GM19239 (cell line): ENCODE measurements at regions not wholly inside any gene's neighbourhood (a gene's known extent, or its start where the extent isn't known, plus 50 kb on each side); places are given as distances from the start of the nearest gene placed in this dataset.
"Not testable (repeated sequence)": the region's sequence is repeated elsewhere in the genome, so short reads cannot be mapped to it uniquely, and the experiment has no call there.

ENCODE experiments used
- DNase-seq: peaks from one replicate; pipeline ENCODE4 v3.0.0; 2011; ENCODE audit warnings: low spot score; ENCODE audit not compliant: insufficient read length
- FAIRE-seq: peaks from 2 replicates; lab custom pipeline; 2011; peaks lifted over from hg19 to GRCh38; lab: Jason Lieb, UNC

GRCh38 chr2:65931056-65931455 lies 498.7 kb upstream of the SPRED2 start:
- FAIRE-seq (no peak), DNase-seq (no peak)

- DNase-seq = no peak
- no peak for FAIRE-seq
These were observed 497.9 kb upstream of the SPRED2 start for GRCh38 chr2:65930259-65930658.

- FAIRE-seq = not testable (repeated sequence)
These were observed 497.3 kb upstream of the SPRED2 start for GRCh38 chr2:65929664-65930063.

GRCh38 chr2:65922794-65923193 lies 490.4 kb upstream of the SPRED2 start:
- FAIRE-seq (no peak), DNase-seq (no peak)

More at GRCh38 chr2:65929664-65930063, 497.3 kb upstream of the SPRED2 start:
- DNase-seq = not testable (repeated sequence)

DNA sequence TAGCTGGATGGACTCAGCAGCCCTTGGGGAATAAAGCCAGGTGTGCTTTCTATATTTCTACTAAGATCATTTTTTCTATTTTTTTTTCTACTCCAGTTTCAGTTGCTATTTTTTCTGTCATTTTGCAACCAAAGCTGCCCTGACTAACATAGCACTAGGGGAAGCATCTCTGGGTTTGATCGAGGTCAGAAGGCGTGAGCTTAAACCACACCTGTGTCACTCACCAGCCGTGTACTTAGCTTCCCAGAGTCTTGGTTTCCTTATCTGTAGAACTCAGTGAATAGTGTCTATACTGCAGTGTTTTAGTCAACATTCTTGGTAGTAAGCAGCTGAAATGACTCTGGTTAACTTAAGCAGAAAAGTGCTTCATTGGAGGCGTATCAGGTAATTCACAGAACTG lies 489.6 kb upstream of the SPRED2 start:
- no peak for FAIRE-seq
- DNase-seq = no peak

- no peak for FAIRE-seq
- DNase-seq = no peak
These were observed 488.7 kb upstream of the SPRED2 start for GRCh38 chr2:65921116-65921515.

GRCh38 chr2:65920659-65921058 lies 488.3 kb upstream of the SPRED2 start:
- FAIRE-seq (no peak), DNase-seq (no peak)

DNA sequence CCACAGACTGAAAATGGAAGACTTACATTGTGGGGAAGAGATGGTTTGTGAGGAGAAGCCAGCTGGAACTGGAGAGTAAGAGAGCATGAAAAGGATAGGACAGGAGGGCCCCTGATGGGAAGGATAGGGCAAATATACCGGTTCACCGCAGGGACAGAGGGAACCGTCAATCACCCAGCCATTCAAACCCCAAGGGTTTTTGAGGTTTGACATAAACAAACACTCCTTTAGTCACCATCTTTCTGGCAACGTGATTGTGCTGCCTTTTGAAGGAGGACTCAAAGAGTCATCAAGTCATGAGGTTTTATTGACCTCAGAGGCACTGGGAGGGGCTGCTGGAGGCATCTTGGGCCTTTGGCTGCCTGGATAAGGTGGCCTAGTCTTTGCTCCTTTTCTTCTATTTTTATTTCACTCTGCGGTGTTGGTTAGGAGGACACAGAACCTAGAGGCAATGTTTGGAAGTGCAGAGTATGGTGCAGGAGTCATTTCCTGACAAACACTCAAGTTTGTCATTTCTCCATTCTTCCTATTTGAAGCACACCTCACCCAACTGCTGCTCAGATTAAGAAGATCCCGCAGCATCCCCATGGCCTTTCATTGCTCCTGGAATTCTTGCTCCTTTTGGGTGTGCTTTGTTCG lies 487.3 kb upstream of the SPRED2 start:
- no peak for FAIRE-seq

DNA sequence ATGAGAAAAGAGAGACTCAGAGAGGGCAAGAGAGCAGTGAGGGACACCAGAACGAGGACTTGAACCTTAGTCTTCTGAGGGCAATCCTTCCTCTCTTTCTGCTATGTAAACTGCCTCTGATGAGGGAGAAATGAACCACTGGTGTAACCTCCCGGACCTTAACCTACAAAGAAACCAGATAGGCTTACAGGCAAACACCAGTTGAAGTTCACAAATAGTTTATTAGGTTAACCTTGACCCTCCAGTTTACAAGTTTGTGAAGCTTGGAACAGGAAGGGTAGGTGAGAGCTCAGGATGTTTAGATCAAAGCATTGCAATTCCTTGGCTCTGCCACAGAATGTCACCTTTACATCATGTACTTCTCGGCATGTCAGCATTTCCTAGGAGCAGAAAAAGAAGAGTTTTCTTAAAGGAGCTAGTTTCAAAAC lies 486.4 kb upstream of the SPRED2 start:
- FAIRE-seq (no peak), DNase-seq (no peak)

More for the DNA sequence above, 487.3 kb upstream of the SPRED2 start:
- no peak for DNase-seq

GRCh38 chr2:65917986-65918385 lies 485.6 kb upstream of the SPRED2 start:
- FAIRE-seq (no peak), DNase-seq (no peak)

DNA sequence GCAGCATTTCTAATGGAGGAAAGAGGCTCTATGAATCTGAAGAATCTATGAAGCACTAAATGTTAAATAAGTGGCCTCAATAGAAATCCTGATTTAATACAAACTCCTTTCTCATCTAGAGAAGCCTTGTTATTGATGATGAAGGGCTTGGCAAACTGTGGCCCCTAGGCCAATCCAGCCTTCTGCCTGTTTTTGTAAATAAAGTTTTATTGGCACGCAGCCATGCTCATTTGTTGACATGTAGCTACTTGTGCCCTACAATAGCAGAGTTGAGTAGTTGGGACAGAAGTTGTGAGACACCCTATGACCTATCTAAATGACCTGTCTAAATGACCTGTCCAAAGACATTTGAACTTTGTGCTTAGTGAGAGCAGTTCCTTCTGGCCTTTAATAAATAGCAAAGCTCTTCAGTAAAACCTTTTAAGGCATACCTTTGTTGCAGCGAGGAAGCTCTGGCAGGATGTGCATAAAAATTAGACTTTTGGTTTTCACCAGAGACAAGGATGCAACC lies 484.4 kb upstream of the SPRED2 start:
- DNase-seq (no peak), FAIRE-seq (no peak)

GRCh38 chr2:65916177-65916576 lies 483.8 kb upstream of the SPRED2 start:
- DNase-seq (no peak), FAIRE-seq (no peak)

DNA sequence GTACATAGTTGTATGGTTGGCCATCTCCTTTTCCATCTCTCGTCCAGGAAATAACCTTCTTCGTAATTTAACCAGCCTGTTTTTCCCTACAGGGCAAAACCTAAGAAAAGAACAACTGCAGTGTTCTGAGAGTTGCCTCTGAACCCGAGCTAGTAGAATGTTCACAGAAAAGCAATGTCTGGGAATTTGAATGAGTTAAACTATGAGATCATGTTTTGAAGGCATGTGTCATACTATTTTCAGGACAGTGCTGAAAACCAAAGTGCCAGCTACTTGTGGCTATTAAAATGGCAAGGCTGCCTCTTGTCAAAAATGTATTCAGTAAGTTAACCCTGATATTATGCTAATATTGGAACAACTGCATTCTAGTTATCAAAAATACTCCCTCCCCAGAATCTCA lies 482.9 kb upstream of the SPRED2 start:
- FAIRE-seq (no peak), DNase-seq (no peak)

DNA sequence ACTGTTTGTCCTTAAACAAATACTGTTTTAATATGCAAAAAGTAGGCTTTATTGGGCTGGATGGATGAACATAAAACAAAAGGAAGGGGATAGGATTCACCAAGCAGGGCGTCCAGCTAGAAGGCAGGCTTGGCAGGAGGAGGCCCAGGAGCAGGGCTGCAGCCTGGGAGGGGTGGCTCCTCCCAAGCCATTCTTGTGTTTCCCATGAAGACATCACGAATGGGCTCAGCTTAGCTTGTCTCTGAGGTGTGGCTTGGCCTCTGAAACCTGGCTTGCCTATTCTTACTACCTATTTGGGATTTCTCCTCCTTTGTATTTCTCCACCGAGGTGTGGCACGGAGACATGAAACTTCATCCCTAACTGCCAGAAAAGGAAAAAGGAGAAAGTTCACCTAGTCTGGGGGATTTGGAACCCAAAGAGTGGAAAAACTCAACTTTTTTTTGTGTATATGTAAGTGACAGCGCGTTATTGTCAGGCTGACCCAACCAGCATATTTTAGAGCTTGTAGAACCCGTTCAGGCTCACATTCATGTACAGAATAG lies 481.9 kb upstream of the SPRED2 start:
- no peak for FAIRE-seq
- no peak for DNase-seq

DNA sequence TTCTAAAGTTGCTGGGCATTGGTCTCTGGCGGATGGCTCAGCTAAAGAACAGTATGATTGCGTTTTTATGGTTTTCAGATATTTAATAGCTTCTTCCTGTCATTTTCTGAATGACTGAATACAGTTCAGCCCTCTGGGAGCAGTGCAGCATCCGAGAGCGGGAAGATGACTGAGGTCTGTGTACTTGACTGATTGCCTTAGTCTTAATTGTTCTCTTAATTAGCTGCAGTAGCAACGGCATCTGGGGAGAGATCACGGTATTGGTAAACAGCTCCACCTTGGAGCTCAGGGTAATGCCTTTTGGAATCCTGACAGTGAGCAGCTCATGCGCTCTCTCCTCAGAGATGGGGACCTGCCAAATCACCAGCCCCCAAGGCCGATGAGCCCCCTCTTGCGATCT lies 481.4 kb upstream of the SPRED2 start:
- no peak for FAIRE-seq
- DNase-seq = no peak

DNA sequence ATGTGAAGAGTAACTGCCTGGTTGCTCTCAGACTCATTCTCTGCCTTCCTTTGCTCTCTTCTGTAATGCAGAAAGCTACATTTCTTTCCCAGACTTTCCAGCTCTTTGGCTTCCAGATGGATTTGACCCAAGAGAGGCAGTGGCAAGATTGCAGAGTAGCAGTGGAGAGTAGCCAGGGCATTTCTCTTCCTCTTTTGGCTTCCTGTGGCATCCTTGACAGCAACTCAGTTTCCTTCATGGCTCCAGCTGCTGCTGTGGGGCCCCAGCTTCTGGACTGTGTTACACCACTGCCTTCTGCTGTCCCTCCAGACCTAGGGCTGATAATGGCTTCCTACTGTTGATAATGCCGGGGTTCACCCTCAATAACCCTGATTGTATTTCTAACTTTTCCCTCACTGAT lies 469.4 kb upstream of the SPRED2 start:
- DNase-seq = no peak
- no peak for FAIRE-seq

DNA sequence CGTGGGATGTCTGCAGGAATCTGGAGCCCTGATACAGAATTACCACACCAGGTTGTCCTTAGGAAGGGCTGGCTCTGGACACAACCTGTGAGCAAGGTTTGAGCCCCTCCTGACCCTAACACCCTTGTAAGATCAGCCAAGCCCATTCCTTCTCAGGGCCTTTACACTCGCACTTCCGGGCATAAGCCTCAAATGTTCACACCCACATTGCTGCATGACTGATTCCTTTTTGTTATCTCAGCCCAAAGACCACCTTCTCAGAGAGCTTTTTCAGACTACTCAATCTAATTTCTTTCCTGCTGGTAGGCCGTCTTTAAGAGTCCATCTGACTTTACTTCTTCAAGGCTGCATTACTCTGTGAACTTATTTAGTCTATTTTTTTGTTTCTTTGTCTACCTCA lies 464.0 kb upstream of the SPRED2 start:
- DNase-seq (no peak), FAIRE-seq (no peak)

- not testable (repeated sequence) for FAIRE-seq, DNase-seq
These were observed 457.7 kb upstream of the SPRED2 start for GRCh38 chr2:65890131-65890530.

DNA sequence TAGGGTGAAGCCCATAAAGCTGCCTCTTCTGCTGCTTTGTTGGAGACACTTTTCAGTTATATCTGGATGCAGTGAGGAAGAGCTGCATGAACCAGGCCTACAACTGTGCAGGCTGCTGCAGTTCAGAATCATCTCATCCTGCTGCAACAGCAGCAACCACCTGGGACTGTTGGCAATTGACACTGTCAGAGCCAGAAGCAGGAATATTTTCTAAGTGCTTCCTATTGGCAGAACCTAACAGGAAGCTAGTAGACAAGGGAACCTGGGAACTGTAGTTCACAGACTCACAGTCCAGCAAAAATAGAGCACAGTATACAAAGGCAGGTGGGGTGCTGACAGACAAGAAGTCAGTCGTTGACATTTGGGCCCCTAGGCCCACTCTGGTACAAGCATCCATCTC lies 452.9 kb upstream of the SPRED2 start:
- DNase-seq (no peak), FAIRE-seq (no peak)

DNA sequence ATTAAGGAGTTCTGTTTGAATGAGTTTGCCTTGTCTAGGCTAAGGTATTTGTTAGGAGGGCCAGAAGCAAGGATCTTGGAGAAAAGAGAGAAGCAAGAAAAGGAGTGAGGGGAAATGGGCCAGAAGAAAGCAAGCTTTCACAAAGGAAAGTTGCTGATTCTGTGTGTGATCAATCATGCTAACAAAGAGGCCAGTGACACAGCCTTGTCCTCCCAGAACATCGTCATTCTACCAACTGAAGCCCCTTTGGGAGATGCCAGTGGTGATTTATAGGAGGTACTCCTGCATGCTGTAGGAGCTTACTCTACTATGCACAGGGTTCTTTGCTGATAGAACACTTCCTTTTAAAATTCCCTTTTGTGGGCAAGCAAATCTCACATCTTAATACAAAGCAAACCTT lies 449.2 kb upstream of the SPRED2 start:
- DNase-seq (no peak), FAIRE-seq (no peak)

GRCh38 chr2:65880436-65880835 lies 448.0 kb upstream of the SPRED2 start:
- DNase-seq = no peak
- FAIRE-seq = no peak

DNA sequence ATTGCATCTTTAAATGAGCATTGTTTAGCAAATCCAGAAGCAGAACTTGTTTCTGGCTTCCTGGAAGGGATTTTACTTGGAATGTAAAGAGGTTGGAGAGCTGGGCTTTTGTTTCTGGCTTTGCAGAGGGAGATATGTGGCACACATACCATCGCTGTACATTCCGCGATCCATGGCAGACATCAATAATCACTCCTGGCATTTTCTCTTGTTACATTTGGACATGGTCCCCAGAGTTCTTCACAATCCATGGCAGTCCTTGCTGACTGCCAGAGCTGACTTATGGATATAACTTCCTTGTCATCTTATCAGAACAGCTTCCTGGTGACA lies 445.6 kb upstream of the SPRED2 start:
- FAIRE-seq (no peak), DNase-seq (no peak)
